ENCODE measurements at regions not wholly inside any gene's neighbourhood (a gene's known extent, or its start where the extent isn't known, plus 50 kb on each side); places are given as distances from the start of the nearest gene placed in this dataset.

GRCh38 chr3:177550667-177551066, 353.4 kb upstream of the TBL1XR1 start:
- DNase-seq: no peak

DNA sequence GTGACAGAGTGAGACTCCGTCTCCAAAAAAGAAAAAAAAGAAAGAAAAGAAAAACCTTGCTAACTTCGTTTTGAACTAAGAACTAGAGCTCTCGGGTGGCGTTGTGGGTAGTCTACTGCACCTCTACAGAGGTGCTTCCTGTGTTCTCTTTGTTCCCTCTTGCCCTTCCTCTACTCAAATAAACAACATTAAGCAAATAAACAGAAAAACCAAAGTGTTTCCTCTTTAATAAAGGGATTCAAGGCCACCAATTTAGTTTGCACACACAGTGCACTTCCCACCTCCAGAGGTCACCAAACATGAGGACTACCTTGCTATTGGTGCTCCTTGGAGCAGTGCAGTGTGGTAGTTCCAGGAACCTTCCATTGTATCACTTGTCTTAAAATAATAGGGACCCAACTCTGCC, 354.2 kb upstream of the TBL1XR1 start:
- no peak for DNase-seq

DNA sequence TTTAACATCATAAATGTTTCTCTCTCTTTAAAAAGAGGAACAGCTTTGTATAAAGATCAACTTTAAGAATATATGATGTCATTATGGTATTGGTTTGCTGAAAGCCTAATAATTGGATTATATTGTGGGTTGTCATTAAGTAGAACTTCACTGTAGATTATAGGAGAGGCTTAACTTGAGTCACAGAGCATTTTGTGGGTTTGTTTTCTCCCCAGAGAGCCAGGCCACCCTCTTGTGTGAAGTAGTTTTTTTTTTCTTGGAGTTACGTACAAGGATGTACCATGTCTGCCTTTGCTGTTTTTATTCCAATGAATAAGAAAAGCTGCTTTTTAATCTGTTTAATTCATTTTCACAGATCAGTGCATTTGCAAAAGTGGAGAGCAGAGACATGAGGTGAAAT, 354.8 kb upstream of the TBL1XR1 start:
- DNase-seq: no peak

- DNase-seq: no peak
Observed at GRCh38 chr3:177553012-177553411, 355.7 kb upstream of the TBL1XR1 start.

DNA sequence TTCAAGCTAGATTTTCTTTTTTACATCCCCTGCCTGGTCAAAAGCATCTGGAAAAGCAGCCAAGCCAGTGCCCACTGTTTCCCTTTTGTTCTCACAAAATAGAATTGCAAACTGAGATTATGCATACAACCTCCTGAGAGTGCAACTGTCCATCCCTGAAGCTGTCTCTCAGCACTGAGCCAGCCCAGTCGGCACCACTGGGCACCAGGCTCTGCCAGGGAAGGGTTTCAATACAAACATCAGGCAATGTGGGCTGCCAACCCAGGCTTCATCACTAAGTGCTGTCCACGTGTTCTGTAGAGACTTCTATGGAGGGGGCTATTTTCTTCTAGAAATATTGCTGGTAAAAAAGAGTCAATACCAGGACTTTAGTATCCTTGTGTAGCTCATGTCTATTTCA, 356.3 kb upstream of the TBL1XR1 start:
- DNase-seq: no peak

- DNase-seq: no peak
Observed at GRCh38 chr3:177554895-177555759, 357.8 kb upstream of the TBL1XR1 start.

GRCh38 chr3:177557548-177557947, 360.3 kb upstream of the TBL1XR1 start:
- DNase-seq: no peak

DNA sequence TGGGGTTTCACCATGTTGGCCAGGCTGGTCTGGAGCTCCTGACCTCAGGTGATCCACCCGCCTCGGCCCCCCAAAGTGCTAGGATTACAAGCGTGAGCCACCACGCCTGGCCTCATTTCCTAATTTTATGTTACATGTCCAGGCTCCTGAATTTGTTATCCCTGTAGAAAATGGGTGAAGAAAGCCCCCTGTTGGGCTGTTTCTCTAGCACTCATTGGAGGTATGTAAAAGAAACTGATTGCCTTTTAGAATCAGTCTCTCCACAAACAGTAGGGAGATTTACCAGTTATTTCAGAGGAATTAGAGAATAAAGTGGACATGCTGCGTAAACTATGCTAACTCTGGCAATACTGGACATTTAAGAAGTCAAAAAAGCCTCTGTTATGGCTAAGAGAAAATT, 364.1 kb upstream of the TBL1XR1 start:
- no peak for DNase-seq

GRCh38 chr3:177561769-177562392, 364.6 kb upstream of the TBL1XR1 start:
- no peak for DNase-seq

- no peak for DNase-seq
Observed at GRCh38 chr3:177563243-177563780, 366.0 kb upstream of the TBL1XR1 start.

GRCh38 chr3:177563792-177564191, 366.5 kb upstream of the TBL1XR1 start:
- DNase-seq: no peak

DNA sequence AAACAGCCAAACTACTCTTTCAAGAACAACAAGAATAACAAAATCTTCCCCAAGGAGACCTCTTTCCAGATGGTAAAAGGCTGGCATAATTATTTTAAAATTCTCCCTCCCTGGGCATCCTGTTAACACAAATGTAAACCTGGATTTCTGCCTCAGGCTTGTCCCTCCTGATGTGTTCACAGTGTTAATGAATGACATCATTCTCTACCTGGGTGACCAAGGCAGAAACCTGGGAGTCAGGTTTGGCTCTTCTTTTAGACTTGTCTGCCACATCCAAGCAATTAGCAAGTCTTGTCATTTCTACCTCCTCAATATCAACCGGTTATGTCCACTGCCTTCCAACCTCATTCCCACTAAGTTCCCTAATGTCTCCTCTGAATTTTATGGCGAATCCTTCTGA, 368.7 kb upstream of the TBL1XR1 start:
- no peak for DNase-seq

DNA sequence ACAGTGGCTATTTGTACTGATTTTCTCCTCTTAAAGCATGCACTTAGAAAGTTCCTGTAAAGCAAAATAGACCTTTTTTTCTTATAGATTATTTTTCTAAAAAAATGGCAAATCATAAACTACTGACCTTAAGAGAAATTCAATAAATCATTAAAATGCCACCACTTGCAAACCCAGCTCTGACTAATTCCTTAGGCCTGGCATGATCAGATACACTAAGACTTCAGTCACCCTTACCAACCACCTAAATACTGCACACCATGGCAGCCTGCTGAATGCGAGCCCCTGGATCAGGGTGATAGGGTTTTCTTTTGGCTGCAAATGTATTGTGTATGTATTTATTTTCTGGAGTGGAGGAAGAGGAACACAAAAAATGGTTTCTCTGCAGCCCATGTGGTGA, 370.6 kb upstream of the TBL1XR1 start:
- no peak for DNase-seq

DNA sequence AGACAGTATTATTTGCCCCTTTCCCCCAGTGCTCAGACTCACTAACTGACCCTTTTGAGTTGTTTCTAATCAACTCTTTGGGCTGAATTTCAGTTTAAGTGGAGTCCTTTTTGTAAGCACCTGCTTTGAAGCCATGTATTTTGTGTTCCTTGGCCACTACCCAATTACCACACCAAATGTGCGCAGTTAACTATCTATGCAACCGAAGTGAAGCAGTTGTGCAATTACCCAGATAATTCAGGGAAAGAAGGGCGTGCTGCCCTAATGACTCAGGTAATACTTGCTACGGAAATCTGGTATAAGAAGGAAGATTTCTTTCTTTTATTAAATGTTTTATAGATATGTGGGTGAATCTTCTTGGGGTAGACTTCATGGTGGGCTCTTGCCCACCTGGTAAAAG, 371.9 kb upstream of the TBL1XR1 start:
- no peak for DNase-seq

DNA sequence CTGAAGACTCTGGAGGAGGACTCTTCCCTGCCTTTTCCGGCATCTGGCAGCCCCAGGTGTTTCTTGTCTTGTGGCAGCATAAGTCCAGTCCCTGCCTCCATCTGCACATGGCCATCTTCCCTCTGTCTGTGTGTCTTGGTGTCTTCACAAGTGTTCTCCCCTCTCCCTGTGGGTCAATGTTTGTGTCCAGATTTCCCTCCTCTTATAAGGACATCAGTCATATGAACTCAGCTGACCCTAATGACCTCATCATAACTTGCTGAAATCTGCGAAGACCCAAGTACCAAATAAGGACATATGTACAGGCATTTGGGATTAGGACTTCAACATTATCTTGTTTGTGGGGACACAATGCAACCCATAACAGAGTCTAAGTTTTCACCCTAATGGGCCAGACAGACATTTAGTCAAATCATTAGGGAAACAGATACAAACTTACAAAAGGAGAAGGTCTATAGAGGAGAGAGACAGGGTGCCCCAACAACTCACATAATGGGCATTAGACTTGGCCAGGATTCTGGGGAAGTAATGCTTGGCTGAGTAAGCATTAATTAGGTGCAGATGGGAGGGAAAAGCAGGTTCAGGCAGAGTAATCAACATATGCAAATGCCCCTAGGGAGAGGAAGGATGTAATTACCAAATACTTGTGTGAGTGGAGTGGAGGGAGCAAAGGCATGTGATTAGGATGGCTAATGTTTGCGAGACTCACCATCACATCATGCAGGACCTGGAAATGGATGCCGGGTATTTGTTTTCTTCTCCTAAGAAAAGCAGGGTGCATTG, 372.8 kb upstream of the TBL1XR1 start:
- no peak for DNase-seq

DNA sequence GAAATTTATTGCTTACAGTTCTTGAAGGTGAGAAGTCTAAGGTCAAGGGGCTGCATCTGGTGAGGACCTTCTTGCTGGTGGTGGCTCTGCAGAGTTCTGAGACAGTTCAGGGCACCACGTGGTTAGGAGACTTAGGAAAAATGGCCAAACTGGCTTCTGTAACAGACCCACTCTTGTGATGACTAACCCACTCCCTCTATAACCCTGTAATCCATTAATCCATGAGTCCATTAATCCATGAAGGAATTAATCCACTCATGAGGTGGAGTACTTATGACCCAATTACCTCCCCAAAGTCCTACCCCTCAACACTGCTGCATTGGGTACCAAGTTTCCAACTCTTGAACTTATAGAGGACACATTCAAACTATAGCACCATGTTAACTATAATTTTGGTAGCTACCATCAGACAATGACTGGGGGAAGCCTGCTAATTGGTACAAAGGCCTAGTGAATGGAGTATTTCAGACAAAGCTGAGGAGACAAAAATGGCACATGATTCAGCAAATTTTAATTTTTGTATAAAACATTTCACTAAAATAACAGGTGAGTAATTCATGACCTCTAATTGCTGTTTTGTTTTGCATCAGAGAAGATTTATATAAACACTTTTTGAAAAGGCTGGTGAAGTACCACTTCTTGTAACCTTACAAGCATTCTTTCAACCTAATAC, 374.1 kb upstream of the TBL1XR1 start:
- no peak for DNase-seq

DNA sequence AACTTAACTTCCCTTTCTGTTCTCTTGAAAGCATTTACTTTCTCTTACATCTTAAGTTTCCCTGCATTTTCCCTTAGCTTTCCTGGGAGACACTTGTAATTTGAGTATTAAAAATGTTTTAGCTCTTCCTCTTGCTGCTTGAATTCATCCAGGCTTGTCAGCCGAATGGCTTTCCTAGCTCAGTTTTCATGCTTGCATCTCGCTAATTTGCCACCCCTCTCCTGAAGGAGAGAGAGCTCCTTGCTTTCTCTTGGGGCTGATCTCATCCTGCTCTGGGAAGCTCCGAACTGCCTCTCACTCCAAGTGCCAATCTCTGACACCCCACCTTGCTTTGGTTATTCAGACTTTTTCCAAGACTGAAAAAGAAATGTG, 374.6 kb upstream of the TBL1XR1 start:
- DNase-seq: no peak

GRCh38 chr3:177574222-177574856, 377.1 kb upstream of the TBL1XR1 start:
- no peak for DNase-seq

DNA sequence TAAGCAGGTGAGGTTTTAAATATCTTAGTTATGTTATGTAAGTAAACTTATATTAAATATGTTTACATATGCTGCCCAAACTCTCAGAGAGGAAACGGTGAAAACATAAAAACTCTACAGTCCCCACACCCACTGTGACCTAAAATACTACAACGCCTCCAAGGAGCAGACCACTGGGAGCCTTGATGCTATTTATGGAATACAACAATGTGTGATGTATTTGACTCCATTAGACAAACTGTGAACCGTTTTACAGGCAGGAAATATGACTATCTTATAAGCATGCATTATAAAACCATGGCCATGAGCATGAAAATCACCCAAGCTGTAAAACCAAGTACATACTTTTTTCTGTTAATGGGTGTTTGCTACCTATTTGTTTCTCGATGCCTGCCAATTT, 379.5 kb upstream of the TBL1XR1 start:
- DNase-seq: no peak

DNA sequence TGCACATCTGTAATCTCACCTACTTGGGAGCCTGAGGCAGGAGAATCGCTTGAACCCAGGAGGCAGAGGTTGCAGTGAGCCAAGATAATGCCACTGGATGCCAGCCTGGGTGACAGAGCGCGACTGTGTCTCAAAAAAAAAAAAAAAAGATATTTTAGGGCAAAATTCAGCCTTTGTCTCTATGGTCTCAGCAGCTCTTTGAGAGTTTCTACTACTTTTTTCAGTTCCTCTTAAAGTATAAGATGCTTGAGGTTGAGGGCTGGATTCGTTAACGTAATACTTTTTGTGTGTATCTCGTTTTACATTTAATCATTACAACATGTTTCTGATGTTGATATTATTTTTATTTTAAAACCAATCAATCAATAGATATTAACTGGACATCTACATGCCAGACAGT, 381.2 kb upstream of the TBL1XR1 start:
- no peak for DNase-seq

DNA sequence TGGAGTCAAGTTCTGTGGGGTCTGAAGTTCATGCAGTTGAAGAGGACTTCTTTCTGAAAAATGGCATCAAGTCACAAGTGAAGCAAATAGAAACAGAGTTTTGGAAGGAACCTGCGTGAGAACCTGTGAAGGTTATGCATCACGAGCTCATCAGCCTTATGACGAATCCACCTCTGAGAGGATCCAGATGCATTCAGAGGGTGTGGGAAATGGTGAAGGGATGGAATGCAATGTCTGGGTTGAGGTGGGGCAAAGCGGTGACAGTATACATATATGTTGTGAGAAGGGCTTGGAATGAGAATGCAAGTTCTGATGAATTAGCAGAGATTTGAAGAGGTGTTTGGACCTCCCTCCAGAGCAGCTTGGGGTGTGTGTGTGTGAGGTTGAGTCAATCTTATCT, 382.1 kb upstream of the TBL1XR1 start:
- no peak for DNase-seq

DNA sequence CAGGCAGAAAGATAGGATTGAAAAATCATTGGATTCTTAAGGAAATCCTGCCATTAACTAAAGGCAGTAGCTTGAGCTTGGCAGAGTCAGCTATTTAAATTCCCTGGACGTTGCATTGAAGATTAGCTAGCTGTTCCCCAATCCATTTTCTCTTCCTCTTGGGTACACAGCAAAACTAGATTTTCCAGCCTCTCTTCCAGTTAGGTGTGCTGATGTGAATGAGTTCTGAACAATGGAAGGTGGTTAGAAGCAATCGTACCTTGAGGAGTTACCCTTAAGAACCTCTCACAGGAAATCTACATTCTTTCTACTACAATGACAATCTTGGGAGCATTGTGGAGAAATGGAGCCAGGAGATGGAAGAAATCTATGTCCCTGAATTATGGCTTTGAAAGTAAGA, 383.2 kb upstream of the TBL1XR1 start:
- DNase-seq: no peak
